ENCODE measurements at regions not wholly inside any gene's neighbourhood (a gene's known extent, or its start where the extent isn't known, plus 50 kb on each side); places are given as distances from the start of the nearest gene placed in this dataset.

DNA sequence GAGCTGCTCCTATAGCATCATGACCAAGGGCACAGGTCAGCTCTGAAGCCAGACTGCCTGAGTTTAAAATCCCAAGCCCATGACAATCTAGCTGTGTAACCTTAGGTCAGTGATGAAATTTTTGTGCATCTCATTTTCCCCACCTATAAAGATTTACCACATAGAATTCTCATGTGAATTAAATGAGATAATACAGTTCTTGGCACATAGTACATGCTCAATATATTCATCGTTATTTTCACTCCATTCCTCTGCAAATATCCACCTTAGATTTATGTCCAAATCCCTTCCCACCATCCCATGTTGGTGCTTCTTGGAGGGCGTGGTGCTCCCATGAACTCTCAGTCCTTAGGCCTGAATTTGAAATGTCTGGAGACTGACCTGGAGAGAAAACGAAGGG, 300.1 kb downstream of the TLE3 start:
- FAIRE-seq (no peak), DNase-seq (ENCODE audit: low read depth, low spot score) (no peak)
- dilution Hi-C loops (cut with MboI; ENCODE audit: extremely low pct_ligation_motif_present, low sequenced_read_pairs), result no loop called here
- no peaks in the 10 kb centered on the region for H3K36me3 ChIP-seq (ENCODE audit: control insufficient read depth in 2 of 2, extremely low read depth in 1 of 2, insufficient read depth in 2 of 2, low read length in 2 of 2)
- no peak overlapping the region for H3K4me3 ChIP-seq (ENCODE audit: control insufficient read depth in 2 of 3, extremely low read depth in 1 of 3, insufficient read depth in 2 of 3, low read depth in 1 of 3, low read length in 3 of 3)
- H3K9ac ChIP-seq (ENCODE audit: control insufficient read depth, extremely low read depth, insufficient read depth, low read length), result no peak overlapping the region
- no peak overlapping the region for H2AFZ ChIP-seq (ENCODE audit: control insufficient read depth, low read length)
- no peaks in the 10 kb centered on the region for H3K9me3 ChIP-seq (ENCODE audit: control insufficient read depth, low read depth, low read length)
- TF ChIP-seq, protein P1, sequence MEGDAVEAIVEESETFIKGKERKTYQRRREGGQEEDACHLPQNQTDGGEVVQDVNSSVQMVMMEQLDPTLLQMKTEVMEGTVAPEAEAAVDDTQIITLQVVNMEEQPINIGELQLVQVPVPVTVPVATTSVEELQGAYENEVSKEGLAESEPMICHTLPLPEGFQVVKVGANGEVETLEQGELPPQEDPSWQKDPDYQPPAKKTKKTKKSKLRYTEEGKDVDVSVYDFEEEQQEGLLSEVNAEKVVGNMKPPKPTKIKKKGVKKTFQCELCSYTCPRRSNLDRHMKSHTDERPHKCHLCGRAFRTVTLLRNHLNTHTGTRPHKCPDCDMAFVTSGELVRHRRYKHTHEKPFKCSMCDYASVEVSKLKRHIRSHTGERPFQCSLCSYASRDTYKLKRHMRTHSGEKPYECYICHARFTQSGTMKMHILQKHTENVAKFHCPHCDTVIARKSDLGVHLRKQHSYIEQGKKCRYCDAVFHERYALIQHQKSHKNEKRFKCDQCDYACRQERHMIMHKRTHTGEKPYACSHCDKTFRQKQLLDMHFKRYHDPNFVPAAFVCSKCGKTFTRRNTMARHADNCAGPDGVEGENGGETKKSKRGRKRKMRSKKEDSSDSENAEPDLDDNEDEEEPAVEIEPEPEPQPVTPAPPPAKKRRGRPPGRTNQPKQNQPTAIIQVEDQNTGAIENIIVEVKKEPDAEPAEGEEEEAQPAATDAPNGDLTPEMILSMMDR (optimal IDR thresholded peaks at IDR 0.05 in 1 of 3, IDR thresholded peaks at IDR 0.05 in 1 of 3, conservative IDR thresholded peaks at IDR 0.05 in 1 of 3; ENCODE audit: extremely low read depth in 1 of 3, insufficient read depth in 2 of 3, low read length in 3 of 3), result no peak
- H3K4me2 ChIP-seq (ENCODE audit: control insufficient read depth, extremely low read depth, insufficient read depth, low read depth, low read length), result no peak overlapping the region
- H3K27ac ChIP-seq (ENCODE audit: control insufficient read depth, insufficient read depth, low read length), result no peak overlapping the region
- peaks cover 6% of the 10 kb centered on the region for H3K4me1 ChIP-seq (ENCODE audit: control insufficient read depth, extremely low read depth, insufficient read depth, low read length)
- no peaks in the 10 kb centered on the region for H4K20me1 ChIP-seq (ENCODE audit: control insufficient read depth, extremely low read depth, insufficient read depth, low read length)
- peaks cover 4% of the 10 kb centered on the region for H3K27me3 ChIP-seq (ENCODE audit: control insufficient read depth, extremely low read depth, insufficient read depth, low read length)
- no peaks in the 10 kb centered on the region for H3K79me2 ChIP-seq (ENCODE audit: control insufficient read depth, insufficient read depth, low read length)
- no peaks in the 10 kb centered on the region for H3K9me1 ChIP-seq (ENCODE audit: control insufficient read depth, extremely low read depth, insufficient read depth, low read length)

DNA sequence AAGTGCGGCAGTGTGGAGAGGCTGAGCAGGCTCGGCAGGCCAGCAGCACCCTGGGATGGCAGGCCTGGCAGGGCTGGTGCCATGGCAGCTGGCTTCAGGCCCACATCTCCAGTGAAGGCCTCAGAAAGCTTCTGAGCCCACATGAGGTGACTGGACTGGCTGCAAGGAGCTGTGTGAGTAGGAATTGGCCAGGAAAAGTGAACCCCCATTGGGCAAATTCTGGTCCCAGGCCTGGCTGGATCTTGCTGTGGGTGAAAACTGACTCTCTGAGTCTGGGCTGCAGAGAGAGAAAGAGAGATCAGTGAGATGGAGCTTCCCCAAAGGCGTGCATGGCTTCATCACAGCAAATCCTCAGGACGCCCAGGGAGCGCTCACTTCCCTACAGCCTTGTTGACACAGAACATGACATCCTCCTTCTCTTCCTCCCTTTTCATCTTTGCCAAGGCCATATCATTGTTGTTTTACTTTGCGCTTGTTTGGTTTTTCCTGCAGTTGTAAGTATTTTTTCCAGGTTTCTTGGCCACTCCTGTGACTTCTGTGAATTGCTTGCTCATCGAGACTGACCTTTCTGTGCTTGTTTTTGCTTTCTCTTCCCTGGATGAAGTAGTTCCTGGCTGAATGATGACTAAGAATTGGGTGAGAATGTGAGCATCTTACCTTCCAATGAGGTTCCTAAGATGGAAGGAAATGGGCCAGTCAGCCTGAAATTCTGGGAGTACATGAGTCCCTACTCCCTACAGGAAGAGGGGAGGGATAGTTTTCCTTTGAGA, 299.1 kb downstream of the TLE3 start:
- H3K9me1 ChIP-seq (ENCODE audit: control insufficient read depth, extremely low read depth, insufficient read depth, low read length), result no peaks in the 10 kb centered on the region
- no peaks in the 10 kb centered on the region for H4K20me1 ChIP-seq (ENCODE audit: control insufficient read depth, extremely low read depth, insufficient read depth, low read length)
- no peak overlapping the region for H3K4me2 ChIP-seq (ENCODE audit: control insufficient read depth, extremely low read depth, insufficient read depth, low read depth, low read length)
- DNase-seq (ENCODE audit: low read depth, low spot score) (no peak), FAIRE-seq (no peak)
- H3K79me2 ChIP-seq (ENCODE audit: control insufficient read depth, insufficient read depth, low read length), result no peaks in the 10 kb centered on the region
- no peaks in the 10 kb centered on the region for H3K36me3 ChIP-seq (ENCODE audit: control insufficient read depth in 2 of 2, extremely low read depth in 1 of 2, insufficient read depth in 2 of 2, low read length in 2 of 2)
- peaks cover 6% of the 10 kb centered on the region for H3K4me1 ChIP-seq (ENCODE audit: control insufficient read depth, extremely low read depth, insufficient read depth, low read length)
- H3K9me3 ChIP-seq (ENCODE audit: control insufficient read depth, low read depth, low read length), result no peaks in the 10 kb centered on the region
- no peak overlapping the region for H3K4me3 ChIP-seq (ENCODE audit: control insufficient read depth in 2 of 3, extremely low read depth in 1 of 3, insufficient read depth in 2 of 3, low read depth in 1 of 3, low read length in 3 of 3)
- H3K9ac ChIP-seq (ENCODE audit: control insufficient read depth, extremely low read depth, insufficient read depth, low read length), result no peak overlapping the region
- TF ChIP-seq, protein P1 (optimal IDR thresholded peaks at IDR 0.05 in 1 of 3, IDR thresholded peaks at IDR 0.05 in 1 of 3, conservative IDR thresholded peaks at IDR 0.05 in 1 of 3; ENCODE audit: extremely low read depth in 1 of 3, insufficient read depth in 2 of 3, low read length in 3 of 3), result no peak
- no peak for TF ChIP-seq EZH2 (IDR thresholded peaks at IDR 0.05; ENCODE audit: low read length)
- H3K27ac ChIP-seq (ENCODE audit: control insufficient read depth, insufficient read depth, low read length), result no peak overlapping the region
- dilution Hi-C loops (cut with MboI; ENCODE audit: extremely low pct_ligation_motif_present, low sequenced_read_pairs), result no loop called here
- H3K27me3 ChIP-seq (ENCODE audit: control insufficient read depth, extremely low read depth, insufficient read depth, low read length), result peaks cover 4% of the 10 kb centered on the region
- H2AFZ ChIP-seq (ENCODE audit: control insufficient read depth, low read length), result no peak overlapping the region

All from keratinocyte (primary cell).